IPS DF 4.7 (cell line): ENCODE measurements at regions not wholly inside any gene's neighbourhood (a gene's known extent, or its start where the extent isn't known, plus 50 kb on each side); places are given as distances from the start of the nearest gene placed in this dataset.

Source experiments
- DNase-seq: peaks from one replicate; pipeline ENCODE4 v3.0.0-alpha.2; 2013; ENCODE audit warnings: low spot score; ENCODE audit errors: extremely low read depth

DNA sequence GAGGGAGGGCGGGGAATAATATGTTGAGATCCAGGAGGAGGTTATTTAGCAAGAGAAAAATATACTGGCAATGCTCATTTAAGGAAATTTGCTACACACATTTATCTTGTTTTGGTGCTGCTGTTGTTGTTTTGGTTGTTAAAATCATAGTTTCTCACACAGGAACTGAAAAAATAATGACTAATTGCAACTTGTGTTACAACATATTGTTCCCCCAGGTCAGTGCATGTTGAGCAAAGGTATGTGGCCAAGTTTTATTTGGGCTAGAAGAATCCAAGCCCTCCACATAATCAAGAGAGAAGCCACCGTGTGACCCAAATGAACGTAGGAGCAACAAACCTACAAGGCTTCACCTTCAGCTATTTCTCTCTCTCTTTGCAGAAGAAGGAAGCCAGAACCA lies 220.3 kb upstream of the DAPK1 start:
- DNase-seq, result no peak

DNA sequence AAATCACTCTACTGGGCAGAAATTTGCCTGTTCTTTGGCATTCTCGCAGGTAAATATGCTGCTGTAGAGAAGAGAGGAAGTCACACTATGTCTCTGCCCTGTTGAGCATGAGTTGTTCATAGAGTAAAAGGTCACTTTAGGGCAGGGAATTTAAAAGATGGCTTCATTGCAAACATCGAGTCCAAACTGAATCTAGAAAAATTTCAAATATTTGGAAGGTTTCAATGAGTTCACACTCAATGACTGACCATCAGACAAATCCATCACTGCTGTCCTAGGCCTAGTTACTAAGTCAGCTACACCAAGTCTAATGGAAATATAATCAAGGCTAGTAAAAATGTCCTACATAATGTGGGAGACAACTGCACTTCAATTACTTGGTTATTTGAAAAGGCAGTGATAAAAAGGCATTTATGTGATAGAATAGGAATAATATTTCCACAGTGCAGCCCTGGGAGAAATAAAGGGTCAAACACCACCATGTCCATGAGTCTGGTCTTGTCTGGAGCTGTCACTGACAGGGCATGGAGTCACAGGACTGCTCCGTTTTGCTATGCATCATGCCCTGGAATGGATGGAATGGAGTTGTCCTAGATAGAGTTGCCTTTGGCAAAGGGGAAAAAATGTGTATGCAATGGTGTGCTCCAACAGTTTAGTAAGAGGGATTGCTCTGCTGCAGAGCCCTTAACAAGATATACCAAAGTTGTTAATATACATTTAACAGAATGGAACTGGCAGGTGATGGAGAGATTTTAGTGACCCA lies 218.5 kb upstream of the DAPK1 start:
- DNase-seq, result no peak

DNA sequence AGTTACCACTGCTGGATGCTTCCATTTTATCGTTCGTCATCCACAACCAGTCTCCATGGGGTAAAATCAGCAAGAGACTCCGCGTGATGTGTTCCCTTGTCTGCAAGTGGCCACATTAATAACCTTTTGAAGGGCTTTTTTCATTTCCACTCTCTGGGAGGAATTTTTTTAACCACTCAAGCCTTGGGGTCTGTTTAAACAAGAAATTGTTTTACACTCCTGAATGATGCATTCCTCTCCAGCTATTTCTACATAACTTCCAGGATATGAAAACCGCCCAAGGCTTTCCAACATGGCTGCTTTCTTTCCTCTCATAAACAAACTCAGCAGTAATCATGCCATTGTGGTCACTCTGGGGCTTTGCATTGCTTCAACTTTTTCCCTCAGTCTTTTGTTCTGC lies 217.2 kb upstream of the DAPK1 start:
- no peak for DNase-seq

DNA sequence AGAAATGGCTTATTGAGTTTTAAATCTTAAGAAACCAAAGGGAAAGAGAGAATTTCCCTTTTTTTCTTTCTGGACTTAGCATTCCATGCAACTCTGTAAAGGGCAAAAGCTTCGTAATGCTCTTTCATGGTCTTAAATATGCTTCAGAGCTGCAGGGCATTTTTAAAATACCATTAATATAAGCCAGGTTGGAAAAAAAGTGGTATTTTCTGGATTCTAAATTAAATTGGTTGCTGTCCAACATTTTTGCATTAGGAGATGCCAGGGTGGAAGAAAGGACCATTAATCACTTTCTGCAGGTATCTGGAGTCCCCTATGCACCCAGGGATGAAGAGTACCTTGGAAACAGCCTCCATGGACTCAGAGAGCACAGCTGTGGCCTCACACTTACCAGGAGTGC lies 215.1 kb upstream of the DAPK1 start:
- no peak for DNase-seq

DNA sequence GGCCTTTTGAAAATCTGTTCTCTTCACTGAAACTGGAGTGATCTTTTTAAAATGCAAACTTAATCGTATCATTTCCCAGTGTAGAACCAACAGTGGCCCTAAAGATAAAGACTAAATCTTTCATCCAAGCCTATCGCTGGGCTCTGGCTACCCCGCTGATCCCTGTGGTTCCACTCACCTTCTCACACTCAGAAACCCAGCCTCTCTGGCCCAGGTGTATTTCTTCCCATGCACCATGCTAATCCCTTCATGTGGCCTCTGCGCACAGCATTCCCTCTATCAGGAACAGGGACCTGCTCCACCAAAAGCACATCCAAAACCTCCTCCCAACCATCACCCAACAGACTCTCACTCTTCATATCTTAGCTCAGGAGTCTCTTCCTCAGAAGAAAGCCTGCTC lies 214.1 kb upstream of the DAPK1 start:
- DNase-seq, result no peak

DNA sequence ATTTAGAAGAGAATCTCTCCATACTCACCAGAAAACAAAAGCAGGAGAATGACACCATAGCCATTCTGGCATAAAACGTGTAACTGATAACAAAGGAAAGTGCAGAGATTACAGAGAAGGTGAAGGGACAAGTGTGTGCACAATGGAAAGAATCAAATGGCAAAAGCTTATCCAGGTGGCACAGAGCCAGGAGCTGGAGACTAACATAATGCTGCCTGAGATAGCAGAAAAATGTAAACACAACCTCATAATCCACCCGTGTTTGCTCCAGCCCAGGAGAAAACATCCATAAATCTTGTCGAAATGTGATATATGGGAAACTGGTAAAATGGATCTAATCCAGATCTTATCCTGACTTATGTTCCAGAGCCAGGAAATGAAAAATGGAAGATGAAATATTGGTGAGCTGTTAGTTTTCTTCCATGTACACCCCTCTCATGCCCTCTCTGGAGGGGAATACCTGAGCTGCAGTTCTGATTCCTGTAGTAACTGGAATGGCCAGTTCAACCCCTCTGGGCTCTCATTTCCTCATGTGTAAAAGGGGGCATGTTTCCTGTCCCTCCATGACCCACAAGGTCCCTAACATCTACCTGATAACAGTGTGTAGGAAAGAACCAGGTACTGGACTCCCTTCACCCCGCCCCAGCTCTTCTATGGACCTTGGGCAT lies 212.3 kb upstream of the DAPK1 start:
- no peak for DNase-seq

DNA sequence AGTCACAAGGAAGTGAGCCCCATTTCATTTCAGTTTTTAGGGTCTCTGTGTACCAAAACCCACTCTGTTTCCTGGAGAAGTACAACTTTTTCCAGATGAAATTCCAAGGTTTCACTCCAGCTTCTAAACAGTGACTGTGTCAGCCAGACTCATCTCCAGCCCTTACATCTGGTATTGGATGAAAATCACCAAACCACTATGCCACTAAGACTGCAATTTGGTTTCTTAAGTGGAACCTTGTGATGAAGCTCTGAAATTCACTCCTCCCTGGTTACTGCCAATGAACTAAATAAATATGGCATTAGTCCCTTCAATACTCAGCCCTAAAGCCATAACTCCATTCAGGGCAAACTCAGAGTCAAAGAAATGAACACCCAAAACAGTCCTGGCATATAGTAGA lies 211.2 kb upstream of the DAPK1 start:
- no peak for DNase-seq

DNA sequence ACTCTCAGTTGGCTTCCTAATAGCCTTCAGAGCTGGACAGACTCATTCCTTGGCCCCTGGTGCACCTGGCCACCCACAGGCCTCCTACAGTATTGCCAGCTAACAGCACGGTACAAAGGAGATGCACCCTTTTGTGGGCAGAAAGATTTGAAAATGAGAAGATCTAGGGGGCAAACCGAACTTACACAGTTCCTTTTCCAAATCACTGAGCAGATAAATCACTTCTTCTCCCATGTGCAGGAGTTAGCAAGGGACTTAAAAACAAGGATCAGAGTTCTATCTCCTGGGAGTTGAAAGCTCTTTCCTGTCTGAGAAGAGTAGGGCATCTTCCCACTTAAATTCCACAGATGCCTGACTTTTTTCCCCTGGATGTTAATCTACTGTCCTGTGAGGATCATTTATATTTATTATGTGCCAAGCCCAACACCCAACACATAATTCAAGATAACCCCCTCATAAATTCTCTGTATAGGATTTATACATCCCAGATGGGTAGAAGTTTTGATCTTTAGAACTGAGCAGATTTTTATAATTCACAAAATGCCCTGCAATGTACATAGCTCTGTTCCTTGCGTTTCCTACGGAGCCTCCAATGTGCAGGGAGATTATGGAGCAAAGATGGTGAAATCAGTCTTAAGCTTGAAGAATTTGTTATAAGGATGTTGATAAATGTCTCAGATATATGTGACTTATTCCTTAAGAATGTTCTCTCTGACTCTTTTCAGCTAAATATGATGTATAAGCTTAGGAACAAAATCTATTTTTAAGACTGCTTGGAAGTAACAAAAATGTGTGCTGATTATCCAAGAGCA lies 207.2 kb upstream of the DAPK1 start:
- DNase-seq, result no peak

DNA sequence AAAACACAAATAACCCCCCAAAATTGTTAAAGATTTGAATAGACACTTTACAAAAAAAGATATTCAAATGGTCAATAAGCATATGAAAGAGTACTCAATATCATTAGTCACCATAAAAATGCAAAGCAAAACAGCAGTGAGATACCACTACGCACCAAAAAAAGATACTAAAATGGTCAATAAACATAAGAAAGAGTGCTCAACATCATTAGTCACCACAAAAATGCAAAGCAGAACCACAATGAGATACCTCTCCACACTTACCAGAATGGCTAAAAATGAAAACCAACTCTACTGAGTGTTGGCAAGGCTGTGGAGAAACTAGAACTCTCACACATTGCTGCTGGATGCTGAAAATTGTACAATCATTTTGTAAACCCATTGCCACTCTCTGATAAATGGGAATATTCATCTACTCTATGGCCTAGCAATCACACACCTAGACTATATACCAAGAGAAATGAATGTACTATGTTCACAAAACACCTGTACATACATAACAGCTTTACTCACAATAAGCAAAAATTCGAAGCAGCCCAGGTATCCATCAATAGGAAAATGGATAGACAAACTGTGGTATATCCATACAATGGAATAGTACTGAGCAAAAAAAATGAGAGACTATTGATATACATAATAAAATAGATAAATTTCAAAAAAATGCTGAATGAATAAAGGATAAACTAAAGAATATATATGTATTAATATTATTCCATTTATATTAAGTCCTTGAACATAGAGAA lies 205.0 kb upstream of the DAPK1 start:
- no peak for DNase-seq

DNA sequence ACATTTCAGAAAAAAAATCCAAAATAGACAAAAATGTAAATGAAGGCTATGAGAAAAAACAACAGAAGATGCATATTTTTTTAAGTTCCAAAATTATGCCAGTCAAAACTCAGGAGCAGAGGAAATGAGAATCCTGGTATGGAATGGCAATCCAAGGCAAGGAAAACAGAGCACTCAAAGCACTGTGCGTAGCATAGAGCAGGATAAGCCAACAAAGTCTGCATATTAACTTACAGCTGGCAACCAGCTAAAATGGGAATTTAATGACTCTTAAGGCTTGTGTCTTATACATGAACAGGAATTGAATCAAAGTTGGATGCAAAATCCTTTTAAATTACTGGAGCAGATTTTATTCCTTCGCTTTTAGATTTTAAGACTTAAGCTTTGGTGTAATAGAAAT lies 203.5 kb upstream of the DAPK1 start:
- no peak for DNase-seq

DNA sequence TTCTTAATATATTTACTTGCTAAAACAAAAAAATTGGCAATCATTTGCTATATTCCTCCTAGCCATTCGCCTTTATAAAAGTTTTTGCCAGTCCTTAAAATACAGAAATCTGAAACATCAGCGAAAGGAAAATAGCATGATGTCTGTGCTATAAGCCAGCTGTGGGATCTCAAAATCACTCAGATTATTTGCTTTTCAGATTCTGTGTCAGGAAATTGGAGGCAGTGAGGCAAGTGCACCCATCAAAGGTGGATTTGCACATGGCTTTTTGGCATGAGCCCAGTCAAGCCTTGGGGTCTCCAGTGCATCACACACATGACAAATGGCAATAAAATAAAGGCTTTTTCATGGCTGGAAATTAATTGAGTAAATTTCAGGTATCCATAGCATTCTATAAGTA lies 196.8 kb upstream of the DAPK1 start:
- no peak for DNase-seq

DNA sequence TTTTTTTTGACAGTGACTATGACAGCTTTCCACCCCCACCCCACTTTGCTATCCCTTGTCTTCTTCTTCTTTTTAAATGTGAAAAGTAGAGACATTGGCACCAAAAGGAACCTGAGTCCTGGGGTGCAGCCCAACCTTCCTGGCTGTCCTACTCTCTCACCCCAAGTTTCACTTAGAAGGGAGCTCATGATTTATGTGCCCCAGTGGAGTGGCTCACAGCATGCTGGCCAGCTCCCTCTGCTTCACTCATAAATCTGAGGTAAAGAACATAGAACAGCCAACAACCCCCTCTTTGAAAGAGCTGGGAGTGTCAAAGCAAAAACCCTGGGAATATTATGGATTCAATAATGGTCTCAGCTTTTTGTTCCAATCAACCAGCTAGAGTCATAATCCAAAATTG lies 196.3 kb upstream of the DAPK1 start:
- DNase-seq, result no peak

DNA sequence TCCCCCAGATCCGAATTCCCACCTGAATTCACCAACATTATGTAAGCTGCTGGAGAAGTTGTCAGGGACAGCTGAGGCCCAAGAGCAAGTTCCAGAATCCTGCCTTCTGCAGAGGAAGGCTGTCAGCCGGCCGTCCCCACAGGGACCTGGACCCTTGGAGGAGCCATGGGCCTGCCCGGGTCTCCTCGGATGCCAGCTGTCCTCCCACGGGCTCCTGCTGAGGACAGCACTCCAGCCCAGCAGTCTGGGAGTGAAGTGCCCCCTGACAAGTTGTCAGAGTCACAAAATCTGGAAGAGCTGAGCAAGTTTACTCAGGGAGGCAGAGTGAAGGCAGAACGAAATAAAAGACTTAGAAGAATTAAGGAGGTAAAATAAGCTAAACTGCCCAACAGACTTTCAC lies 192.5 kb upstream of the DAPK1 start:
- no peak for DNase-seq

DNA sequence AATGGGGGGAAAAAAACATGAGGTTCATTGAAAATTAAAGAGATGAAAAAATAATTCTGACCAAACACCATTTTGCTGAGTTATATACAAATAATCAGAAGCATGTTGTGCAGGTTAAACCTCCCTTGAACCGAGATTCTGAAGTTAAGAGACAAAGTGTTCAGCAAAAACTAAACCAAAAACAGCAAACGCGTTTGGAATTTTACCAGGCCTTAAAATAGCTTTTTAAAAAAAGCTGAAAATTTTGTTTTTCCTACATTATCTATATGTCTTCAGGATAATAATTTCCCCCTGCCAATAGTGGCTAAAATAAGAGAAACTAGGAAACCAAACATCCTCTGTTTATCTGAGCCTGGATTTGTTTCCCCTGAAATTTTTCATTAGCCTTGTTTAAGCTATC lies 191.7 kb upstream of the DAPK1 start:
- no peak for DNase-seq

DNA sequence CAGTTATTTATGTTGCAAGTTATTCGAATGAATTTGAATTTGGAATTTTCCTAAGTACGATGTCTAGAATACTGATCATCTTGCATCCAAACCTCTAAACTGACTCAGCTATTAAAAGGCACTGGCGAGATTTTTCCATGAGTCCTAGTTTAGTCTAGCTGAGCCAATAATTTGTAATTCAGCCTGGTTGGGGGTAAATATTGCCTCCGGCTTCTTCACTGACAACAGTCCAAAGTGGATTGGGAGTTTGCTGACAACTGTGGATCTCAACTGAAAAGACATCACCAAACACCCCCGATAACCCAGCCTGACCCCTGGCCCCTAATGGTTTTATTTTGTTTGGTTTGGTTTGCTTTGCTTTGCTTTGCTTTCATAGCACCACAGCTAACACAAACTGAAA lies 189.8 kb upstream of the DAPK1 start:
- DNase-seq, result no peak

DNA sequence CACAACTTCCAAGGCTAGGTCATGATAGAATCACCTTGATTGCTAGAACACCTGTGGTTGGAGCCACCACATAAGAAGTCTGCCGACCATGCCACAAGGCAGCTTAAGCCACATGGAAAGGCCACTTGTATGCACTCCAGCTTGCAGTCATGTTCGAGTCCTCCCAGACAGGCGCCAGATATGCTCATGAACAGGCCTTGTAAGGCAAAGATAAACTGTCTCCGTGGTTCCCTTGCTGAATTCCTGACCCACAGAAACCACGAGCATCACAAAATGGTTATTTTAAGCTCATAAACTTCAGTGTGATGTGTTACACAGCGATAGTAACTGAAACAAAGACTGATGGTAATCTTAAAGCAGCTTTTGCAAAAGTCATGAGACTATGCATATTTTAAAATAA lies 188.4 kb upstream of the DAPK1 start:
- no peak for DNase-seq

DNA sequence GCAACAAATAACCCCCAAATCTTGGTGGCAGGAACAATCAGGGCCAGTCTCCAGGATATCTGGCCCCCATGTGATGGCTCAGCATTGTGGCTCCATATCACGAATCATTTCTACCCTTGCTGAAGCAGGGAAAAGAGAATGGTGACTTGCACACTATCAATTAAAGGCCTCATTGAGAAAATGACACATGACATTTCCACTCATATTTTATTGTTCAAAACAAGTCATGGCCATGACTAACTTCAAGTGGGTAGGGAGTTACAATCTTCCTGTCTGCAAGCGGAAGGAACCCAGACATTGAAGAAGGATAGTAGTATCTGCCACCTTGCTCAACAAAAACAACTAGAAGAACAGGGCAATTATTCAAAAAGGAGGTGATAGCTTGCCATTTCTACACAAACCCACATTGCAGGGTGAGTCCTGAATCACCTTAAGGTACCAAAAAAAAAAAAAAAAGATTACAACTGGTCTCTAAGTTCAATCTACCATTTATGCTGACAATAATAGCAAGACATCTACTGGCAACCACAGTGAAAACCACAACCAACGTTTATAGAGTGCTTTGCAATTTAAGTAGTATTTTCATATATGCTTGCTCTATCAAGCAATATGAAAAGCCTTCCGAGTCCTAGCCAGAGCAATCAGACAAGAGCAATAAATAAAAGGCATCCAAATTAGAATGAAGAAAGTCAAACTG lies 186.7 kb upstream of the DAPK1 start:
- no peak for DNase-seq

DNA sequence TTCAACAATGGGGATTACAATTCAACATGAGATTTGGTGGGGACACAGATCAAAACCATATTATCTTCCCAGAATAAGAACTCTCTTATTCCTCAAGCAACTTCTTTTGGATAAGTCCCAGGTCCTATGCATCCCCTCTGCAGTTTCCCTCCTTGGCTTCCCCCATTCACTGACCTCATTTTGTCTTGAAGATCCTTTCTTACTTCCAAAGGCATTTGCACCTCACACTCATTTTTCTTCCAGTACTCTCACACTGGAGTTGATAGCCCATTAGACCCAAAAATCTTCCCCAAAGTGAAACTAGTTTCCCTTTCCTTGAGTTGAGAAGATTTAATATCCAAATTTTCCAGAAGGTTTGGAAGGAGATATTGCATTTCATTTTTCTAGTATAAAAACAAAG lies 178.0 kb upstream of the DAPK1 start:
- no peak for DNase-seq

DNA sequence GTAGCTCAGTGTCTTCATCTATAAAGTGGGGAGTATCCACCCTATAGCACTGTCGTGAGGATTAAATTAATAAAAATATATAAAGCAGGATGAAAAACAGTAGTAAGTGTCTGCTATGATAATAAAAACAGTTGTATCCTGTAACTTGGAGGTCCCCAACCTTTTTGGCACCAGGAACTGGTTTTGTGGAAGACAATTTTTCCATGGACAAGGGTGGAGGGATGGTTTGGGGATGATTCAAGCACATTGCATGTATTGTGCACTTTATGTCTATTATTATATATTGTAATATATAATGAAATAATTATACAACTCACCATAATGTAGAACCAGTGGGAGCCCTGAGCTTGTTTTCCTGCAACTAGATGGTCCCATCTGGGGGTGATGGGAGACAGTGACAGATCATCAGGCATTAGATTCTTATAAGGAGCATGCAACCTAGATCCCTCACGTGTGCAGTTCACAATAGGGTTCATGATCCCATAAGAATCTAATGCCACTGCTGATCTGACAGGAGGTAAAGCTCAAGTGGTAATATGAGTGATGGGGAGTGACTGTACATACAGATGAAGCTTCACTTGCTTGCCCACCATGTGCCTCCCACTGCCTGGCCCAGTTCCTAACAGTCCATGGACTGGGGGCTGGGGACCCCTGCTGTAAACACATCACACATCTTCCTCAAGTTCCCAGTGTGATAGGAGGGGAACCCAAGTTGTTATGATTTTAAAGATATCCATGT lies 177.4 kb upstream of the DAPK1 start:
- no peak for DNase-seq

DNA sequence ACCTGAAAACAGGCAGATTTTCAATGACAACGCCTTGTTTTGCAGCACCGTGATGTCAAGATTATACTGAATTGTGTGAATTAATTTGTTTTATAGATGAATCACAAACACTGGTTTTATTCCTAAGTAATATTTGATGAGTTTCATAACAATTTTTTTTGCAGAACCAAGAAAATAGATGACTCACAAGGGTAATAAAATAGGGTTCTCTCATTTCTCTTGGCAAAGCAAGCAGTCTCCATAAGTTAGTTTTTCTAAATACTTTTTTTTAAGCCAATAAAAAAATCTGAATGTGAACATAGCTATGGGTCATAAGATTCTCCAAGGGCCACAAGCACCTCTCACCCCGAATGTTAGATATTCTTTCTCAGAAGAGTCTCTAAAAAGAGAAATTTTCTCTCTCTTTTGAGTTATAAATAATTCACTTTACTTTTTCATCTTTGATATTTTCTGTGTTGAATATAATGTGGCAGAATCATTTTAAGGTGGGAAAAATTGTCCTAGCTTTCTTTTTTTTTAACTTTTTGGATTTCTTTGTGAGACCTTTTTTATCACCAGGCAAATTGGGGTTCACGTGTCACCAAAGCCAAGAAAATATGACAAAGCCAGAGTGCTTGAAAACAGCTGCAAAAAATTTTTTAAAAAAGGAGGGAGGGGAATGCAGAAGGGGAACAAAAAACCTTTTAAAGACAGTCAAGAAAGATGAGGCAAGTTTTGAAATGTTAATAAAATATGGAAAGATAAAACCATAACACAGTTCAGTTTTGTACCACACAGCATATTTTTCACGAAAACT lies 174.6 kb upstream of the DAPK1 start:
- no peak for DNase-seq
